ENCODE measurements at regions not wholly inside any gene's neighbourhood (a gene's known extent, or its start where the extent isn't known, plus 50 kb on each side); places are given as distances from the start of the nearest gene placed in this dataset.

- Histone ChIP-seq H3K4me1 (ENCODE audit: control insufficient read depth in 1 of 2, insufficient read depth in 2 of 2, low read depth in 1 of 2, low read length in 1 of 2) (no peaks in the 10 kb centered on the region), H3K4me2 (no peak overlapping the region), H3K9me3 (no peaks in the 10 kb centered on the region), H3K4me3 (ENCODE audit: low read depth in 2 of 2, low read length in 1 of 2) (no peak overlapping the region), H3K9me2 (no peaks in the 10 kb centered on the region), H3K9ac (no peak overlapping the region), H3K27ac (ENCODE audit: low read depth in 2 of 2, low read length in 1 of 2) (no peak overlapping the region), H2AFZ (ENCODE audit: low read depth) (no peak overlapping the region), H3F3A (replicated peaks; ENCODE audit: insufficient read depth) (no peaks in the 10 kb centered on the region), H3K36me3 (replicated peaks in 1 of 2; ENCODE audit: control insufficient read depth in 1 of 2, insufficient read depth in 2 of 2, low read length in 1 of 2) (no peaks in the 10 kb centered on the region), H3K79me2 (ENCODE audit: insufficient read depth) (no peaks in the 10 kb centered on the region), H3K27me3 (ENCODE audit: insufficient read depth) (no peaks in the 10 kb centered on the region), H4K20me1 (ENCODE audit: insufficient read depth) (no peaks in the 10 kb centered on the region)
- DNase-seq, result no peak
- ChIA-PET POLR2A (no interaction called here), CTCF (interaction anchor here (1.1 kb wide), 1 partner anchor 24 kb away, joined by 3 read pairs; no protein-coding TSS in a partner anchor)
- WGBS (ENCODE audit: low lambda C conversion rate), result 66% methylated on average over 9 of the region's 10 CpGs
- no peak for TF ChIP-seq MXI1 (IDR thresholded peaks at IDR 0.05; ENCODE audit: low read depth, low read length)
- no peak for TF ChIP-seq RCOR1 (IDR thresholded peaks at IDR 0.05; ENCODE audit: low read length)
- no peak for TF ChIP-seq TCF12 (IDR thresholded peaks at IDR 0.05)
- no peak for TF ChIP-seq GABPA (IDR thresholded peaks at IDR 0.05; ENCODE audit: low read depth)
- no peak for TF ChIP-seq FOSL2 (IDR thresholded peaks at IDR 0.05; ENCODE audit: borderline replicate concordance, low read depth)
- TF ChIP-seq EP300 (IDR thresholded peaks at IDR 0.05; ENCODE audit: borderline replicate concordance in 1 of 2, low read depth in 1 of 2, low read length in 1 of 2), result no peak
- TF ChIP-seq, protein P1, sequence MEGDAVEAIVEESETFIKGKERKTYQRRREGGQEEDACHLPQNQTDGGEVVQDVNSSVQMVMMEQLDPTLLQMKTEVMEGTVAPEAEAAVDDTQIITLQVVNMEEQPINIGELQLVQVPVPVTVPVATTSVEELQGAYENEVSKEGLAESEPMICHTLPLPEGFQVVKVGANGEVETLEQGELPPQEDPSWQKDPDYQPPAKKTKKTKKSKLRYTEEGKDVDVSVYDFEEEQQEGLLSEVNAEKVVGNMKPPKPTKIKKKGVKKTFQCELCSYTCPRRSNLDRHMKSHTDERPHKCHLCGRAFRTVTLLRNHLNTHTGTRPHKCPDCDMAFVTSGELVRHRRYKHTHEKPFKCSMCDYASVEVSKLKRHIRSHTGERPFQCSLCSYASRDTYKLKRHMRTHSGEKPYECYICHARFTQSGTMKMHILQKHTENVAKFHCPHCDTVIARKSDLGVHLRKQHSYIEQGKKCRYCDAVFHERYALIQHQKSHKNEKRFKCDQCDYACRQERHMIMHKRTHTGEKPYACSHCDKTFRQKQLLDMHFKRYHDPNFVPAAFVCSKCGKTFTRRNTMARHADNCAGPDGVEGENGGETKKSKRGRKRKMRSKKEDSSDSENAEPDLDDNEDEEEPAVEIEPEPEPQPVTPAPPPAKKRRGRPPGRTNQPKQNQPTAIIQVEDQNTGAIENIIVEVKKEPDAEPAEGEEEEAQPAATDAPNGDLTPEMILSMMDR (IDR thresholded peaks at IDR 0.05), result no peak
- TF ChIP-seq MEF2A (IDR thresholded peaks at IDR 0.05; ENCODE audit: borderline replicate concordance, low read depth), result no peak
- no peak for TF ChIP-seq REST (IDR thresholded peaks at IDR 0.05; ENCODE audit: low read depth, low read length)
- TF ChIP-seq ELF1 (IDR thresholded peaks at IDR 0.05), result no peak
- no peak for TF ChIP-seq USF2 (IDR thresholded peaks at IDR 0.05; ENCODE audit: borderline replicate concordance, low read depth, low read length)
- no peak for TF ChIP-seq IRF3 (IDR thresholded peaks at IDR 0.05; ENCODE audit: low read depth, low read length)
- TF ChIP-seq RXRA (IDR thresholded peaks at IDR 0.05; ENCODE audit: borderline replicate concordance, low read depth), result no peak
- TF ChIP-seq NRF1 (IDR thresholded peaks at IDR 0.05; ENCODE audit: low read depth, low read length), result no peak
- no peak for TF ChIP-seq YY1 (IDR thresholded peaks at IDR 0.05; ENCODE audit: low read depth)
- no peak for TF ChIP-seq RAD21 (IDR thresholded peaks at IDR 0.05; ENCODE audit: low read length)
- TF ChIP-seq CHD2 (IDR thresholded peaks at IDR 0.05; ENCODE audit: low read length, partially characterized antibody), result no peak
These were observed 171.1 kb upstream of the JARID2 start for GRCh38 chr6:15074806-15075205.

Measured in SK-N-SH (cell line).